ENCODE measurements at regions not wholly inside any gene's neighbourhood (a gene's known extent, or its start where the extent isn't known, plus 50 kb on each side); places are given as distances from the start of the nearest gene placed in this dataset.

DNA sequence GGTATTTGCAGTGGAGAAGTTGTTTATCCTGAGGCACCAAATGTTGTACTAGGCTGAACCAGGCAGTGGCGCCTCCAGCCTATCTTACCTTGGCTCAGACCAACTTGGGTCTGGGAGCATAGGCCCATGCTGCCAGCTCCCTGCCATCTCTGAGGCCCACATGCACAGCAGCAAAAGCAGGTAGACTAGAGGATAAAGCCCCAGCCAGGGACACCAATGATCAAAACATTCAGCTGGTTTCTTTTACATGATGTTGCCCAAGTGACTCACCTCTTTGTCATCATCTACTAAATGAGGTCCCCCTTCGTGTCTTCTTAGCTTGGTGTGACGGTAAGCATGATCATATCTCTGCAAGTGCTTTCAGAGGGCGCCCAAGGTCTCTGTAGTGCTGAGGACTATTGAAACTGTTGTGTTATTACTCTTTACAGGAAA is 112.1 kb upstream of the DRD2 start:
- POLR2A ChIA-PET: no interaction called here
- Histone ChIP-seq H3K27me3 (ENCODE audit: control insufficient read depth in 1 of 2, insufficient read depth in 2 of 2, low read length in 2 of 2) (peaks cover 0 to 8% of the 10 kb centered on the region in 2 experiments; a peak in 3 of 5 replicates), H2AFZ (ENCODE audit: low read length) (no peak overlapping the region), H3K4me2 (ENCODE audit: low read depth, low read length) (no peak overlapping the region), H3K9me3 (ENCODE audit: low read length) (no peaks in the 10 kb centered on the region), H3K4me1 (ENCODE audit: insufficient read depth, low read length) (no peaks in the 10 kb centered on the region), H3K9ac (ENCODE audit: insufficient read depth, low read depth, low read length) (no peak overlapping the region), H3K4me3 (replicated peaks in 1 of 3; ENCODE audit: insufficient read depth in 1 of 3, low read depth in 2 of 3, low read length in 3 of 3) (no peak overlapping the region), H3K79me2 (ENCODE audit: insufficient read depth, low read length) (no peaks in the 10 kb centered on the region), H4K20me1 (ENCODE audit: insufficient read depth, low read length) (no peaks in the 10 kb centered on the region), H3K36me3 (replicated peaks in 1 of 2; ENCODE audit: control insufficient read depth in 1 of 2, insufficient read depth in 2 of 2, low read length in 2 of 2) (no peaks in the 10 kb centered on the region), H3K27ac (ENCODE audit: extremely low read length, insufficient read depth, low read length) (no peak overlapping the region)
- DNase-seq (ENCODE audit: low spot score) (no peak), FAIRE-seq (no peak), ATAC-seq (no peak)
- CTCF ChIA-PET (ENCODE audit: low intra/inter-chr PET ratio, low total read pairs): no interaction called here
- BruUV-seq (replicated peaks): no TSS peak
- intact Hi-C loops (cut with micrococcal nuclease; ENCODE audit: unreplicated experiment) (no loop called here), in situ Hi-C loops (cut with HindIII; ENCODE audit: extremely low pct_ligation_motif_present, low pct_unique_long_range_greater_than_20kb) (no loop called here)
- WGBS (ENCODE audit: low lambda C conversion rate): 30% methylated on average over 3 of the region's 4 CpGs
- no peak for TF ChIP-seq JUN (CRISPR knock-in tag; IDR thresholded peaks at IDR 0.05)
- TF ChIP-seq, protein P1, sequence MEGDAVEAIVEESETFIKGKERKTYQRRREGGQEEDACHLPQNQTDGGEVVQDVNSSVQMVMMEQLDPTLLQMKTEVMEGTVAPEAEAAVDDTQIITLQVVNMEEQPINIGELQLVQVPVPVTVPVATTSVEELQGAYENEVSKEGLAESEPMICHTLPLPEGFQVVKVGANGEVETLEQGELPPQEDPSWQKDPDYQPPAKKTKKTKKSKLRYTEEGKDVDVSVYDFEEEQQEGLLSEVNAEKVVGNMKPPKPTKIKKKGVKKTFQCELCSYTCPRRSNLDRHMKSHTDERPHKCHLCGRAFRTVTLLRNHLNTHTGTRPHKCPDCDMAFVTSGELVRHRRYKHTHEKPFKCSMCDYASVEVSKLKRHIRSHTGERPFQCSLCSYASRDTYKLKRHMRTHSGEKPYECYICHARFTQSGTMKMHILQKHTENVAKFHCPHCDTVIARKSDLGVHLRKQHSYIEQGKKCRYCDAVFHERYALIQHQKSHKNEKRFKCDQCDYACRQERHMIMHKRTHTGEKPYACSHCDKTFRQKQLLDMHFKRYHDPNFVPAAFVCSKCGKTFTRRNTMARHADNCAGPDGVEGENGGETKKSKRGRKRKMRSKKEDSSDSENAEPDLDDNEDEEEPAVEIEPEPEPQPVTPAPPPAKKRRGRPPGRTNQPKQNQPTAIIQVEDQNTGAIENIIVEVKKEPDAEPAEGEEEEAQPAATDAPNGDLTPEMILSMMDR (CRISPR knock-in tag; IDR thresholded peaks at IDR 0.05): peak; percentile 24; the same call in 1 of the 2 replicates
- 0 out of 2 replicates have a peak, but pooled peaks have one; percentile 23 for TF ChIP-seq STAG1 (CRISPR knock-in tag; IDR thresholded peaks at IDR 0.05)

DNA sequence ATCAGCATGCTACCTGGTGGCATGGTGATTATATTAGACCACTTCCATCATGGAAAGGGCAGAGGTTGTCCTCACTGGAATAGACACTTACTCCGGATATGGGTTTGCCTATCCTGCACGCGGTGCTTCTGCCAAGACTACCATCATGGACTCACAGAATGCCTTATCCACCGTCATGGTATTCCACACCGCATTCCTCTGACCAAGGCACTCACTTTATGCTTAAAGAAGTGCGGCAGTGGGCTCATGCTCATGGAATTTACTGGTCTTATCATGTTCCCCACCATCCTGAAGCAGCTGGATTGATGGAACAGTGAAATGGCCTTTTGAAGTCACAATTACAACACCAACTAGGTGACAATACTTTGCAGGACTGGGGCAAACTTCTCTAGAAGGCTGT is 109.2 kb upstream of the DRD2 start:
- Histone ChIP-seq H4K20me1 (ENCODE audit: insufficient read depth, low read length) (no peaks in the 10 kb centered on the region), H3K4me2 (ENCODE audit: low read depth, low read length) (no peak overlapping the region), H3K9me3 (ENCODE audit: low read length) (no peaks in the 10 kb centered on the region), H3K27ac (ENCODE audit: extremely low read length, insufficient read depth, low read length) (no peak overlapping the region), H3K27me3 (ENCODE audit: control insufficient read depth in 1 of 2, insufficient read depth in 2 of 2, low read length in 2 of 2) (peaks cover 0 to under 1% of the 10 kb centered on the region in 2 experiments; a peak in 2 of 5 replicates), H2AFZ (ENCODE audit: low read length) (no peak overlapping the region), H3K4me1 (ENCODE audit: insufficient read depth, low read length) (no peaks in the 10 kb centered on the region), H3K79me2 (ENCODE audit: insufficient read depth, low read length) (no peaks in the 10 kb centered on the region), H3K9ac (ENCODE audit: insufficient read depth, low read depth, low read length) (no peak overlapping the region), H3K4me3 (replicated peaks in 1 of 3; ENCODE audit: insufficient read depth in 1 of 3, low read depth in 2 of 3, low read length in 3 of 3) (no peak overlapping the region), H3K36me3 (replicated peaks in 1 of 2; ENCODE audit: control insufficient read depth in 1 of 2, insufficient read depth in 2 of 2, low read length in 2 of 2) (no peaks in the 10 kb centered on the region)
- in situ Hi-C loops (cut with HindIII; ENCODE audit: extremely low pct_ligation_motif_present, low pct_unique_long_range_greater_than_20kb): no loop called here
- WGBS (ENCODE audit: low lambda C conversion rate): 42% methylated on average over 6 of the region's 6 CpGs
- BruUV-seq (replicated peaks): no TSS peak
- DNase-seq (ENCODE audit: low spot score): no peak
- ChIA-PET CTCF (ENCODE audit: low intra/inter-chr PET ratio, low total read pairs) (no interaction called here), POLR2A (no interaction called here)
- FAIRE-seq: no peak
- intact Hi-C loops (cut with micrococcal nuclease; ENCODE audit: unreplicated experiment): no loop called here
- no peak for ATAC-seq
- TF ChIP-seq, protein P2, sequence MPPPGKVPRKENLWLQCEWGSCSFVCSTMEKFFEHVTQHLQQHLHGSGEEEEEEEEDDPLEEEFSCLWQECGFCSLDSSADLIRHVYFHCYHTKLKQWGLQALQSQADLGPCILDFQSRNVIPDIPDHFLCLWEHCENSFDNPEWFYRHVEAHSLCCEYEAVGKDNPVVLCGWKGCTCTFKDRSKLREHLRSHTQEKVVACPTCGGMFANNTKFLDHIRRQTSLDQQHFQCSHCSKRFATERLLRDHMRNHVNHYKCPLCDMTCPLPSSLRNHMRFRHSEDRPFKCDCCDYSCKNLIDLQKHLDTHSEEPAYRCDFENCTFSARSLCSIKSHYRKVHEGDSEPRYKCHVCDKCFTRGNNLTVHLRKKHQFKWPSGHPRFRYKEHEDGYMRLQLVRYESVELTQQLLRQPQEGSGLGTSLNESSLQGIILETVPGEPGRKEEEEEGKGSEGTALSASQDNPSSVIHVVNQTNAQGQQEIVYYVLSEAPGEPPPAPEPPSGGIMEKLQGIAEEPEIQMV (CRISPR knock-in tag; IDR thresholded peaks at IDR 0.05; ENCODE audit: low read depth): no peak
- no peak for TF ChIP-seq RAD21 (CRISPR knock-in tag; IDR thresholded peaks at IDR 0.05)
- TF ChIP-seq, protein P3, sequence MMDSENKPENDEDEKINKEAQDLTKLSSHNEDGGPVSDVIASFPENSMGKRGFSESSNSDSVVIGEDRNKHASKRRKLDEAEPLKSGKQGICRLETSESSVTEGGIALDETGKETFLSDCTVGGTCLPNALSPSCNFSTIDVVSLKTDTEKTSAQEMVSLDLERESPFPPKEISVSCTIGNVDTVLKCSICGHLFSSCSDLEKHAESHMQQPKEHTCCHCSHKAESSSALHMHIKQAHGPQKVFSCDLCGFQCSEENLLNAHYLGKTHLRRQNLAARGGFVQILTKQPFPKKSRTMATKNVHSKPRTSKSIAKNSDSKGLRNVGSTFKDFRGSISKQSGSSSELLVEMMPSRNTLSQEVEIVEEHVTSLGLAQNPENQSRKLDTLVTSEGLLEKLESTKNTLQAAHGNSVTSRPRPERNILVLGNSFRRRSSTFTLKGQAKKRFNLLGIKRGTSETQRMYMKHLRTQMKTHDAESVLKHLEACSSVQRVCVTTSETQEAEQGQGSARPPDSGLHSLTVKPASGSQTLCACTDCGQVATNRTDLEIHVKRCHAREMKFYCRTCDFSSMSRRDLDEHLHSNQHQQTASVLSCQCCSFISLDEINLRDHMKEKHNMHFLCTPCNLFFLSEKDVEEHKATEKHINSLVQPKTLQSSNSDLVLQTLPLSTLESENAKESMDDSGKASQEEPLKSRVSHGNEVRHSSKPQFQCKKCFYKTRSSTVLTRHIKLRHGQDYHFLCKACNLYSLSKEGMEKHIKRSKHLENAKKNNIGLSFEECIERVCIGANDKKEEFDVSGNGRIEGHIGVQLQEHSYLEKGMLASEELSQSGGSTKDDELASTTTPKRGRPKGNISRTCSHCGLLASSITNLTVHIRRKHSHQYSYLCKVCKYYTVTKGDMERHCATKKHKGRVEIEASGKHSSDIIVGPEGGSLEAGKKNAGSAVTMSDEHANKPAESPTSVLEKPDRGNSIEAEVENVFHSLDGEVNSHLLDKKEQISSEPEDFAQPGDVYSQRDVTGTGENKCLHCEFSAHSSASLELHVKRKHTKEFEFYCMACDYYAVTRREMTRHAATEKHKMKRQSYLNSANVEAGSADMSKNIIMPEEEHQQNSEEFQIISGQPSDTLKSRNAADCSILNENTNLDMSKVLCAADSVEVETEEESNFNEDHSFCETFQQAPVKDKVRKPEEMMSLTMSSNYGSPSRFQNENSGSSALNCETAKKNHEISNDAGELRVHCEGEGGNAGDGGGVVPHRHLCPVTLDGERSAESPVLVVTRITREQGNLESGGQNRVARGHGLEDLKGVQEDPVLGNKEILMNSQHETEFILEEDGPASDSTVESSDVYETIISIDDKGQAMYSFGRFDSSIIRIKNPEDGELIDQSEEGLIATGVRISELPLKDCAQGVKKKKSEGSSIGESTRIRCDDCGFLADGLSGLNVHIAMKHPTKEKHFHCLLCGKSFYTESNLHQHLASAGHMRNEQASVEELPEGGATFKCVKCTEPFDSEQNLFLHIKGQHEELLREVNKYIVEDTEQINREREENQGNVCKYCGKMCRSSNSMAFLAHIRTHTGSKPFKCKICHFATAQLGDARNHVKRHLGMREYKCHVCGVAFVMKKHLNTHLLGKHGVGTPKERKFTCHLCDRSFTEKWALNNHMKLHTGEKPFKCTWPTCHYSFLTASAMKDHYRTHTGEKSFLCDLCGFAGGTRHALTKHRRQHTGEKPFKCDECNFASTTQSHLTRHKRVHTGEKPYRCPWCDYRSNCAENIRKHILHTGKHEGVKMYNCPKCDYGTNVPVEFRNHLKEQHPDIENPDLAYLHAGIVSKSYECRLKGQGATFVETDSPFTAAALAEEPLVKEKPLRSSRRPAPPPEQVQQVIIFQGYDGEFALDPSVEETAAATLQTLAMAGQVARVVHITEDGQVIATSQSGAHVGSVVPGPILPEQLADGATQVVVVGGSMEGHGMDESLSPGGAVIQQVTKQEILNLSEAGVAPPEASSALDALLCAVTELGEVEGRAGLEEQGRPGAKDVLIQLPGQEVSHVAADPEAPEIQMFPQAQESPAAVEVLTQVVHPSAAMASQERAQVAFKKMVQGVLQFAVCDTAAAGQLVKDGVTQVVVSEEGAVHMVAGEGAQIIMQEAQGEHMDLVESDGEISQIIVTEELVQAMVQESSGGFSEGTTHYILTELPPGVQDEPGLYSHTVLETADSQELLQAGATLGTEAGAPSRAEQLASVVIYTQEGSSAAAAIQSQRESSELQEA (CRISPR knock-in tag; IDR thresholded peaks at IDR 0.05; ENCODE audit: not compliant biosample characterization): no peak
- no peak for TF ChIP-seq PITX1 (CRISPR knock-in tag; IDR thresholded peaks at IDR 0.05)

Measured in HepG2 (cell line).